GM19324 (cell line): ENCODE measurements at regions not wholly inside any gene's neighbourhood (a gene's known extent, or its start where the extent isn't known, plus 50 kb on each side); places are given as distances from the start of the nearest gene placed in this dataset.
"Not testable (repeated sequence)": the region's sequence is repeated elsewhere in the genome, so short reads cannot be mapped to it uniquely, and the experiment has no call there.

Experiments used
- ATAC-seq: cut with Tn5 transposase; IDR thresholded peaks from one replicate; pipeline ENCODE4 v1.9.1; 2021; ENCODE audit warnings: mild to moderate bottlenecking, moderate library complexity; ENCODE audit not compliant: unreplicated experiment, low FRiP score

- no peak for ATAC-seq
These were observed 153.8 kb downstream of the DEPDC1B start for GRCh38 chr5:60546207-60546606.

- no peak for ATAC-seq
These were observed 154.4 kb downstream of the DEPDC1B start for GRCh38 chr5:60545551-60545950.

- ATAC-seq: no peak
These were observed 155.8 kb downstream of the DEPDC1B start for GRCh38 chr5:60544142-60544541.

- ATAC-seq: peak; percentile 8
These were observed 158.0 kb downstream of the DEPDC1B start for GRCh38 chr5:60541980-60542379.

- peak; percentile 84 for ATAC-seq
These were observed 158.8 kb downstream of the DEPDC1B start for GRCh38 chr5:60540856-60541805.

GRCh38 chr5:60538955-60539866, 160.8 kb downstream of the DEPDC1B start:
- ATAC-seq: no peak

- ATAC-seq: no peak
These were observed 161.5 kb downstream of the DEPDC1B start for GRCh38 chr5:60538426-60538825.

GRCh38 chr5:60535951-60536350, 164.0 kb downstream of the DEPDC1B start:
- no peak for ATAC-seq

GRCh38 chr5:60535198-60535597, 164.8 kb downstream of the DEPDC1B start:
- ATAC-seq: no peak

GRCh38 chr5:60533789-60534188, 166.2 kb downstream of the DEPDC1B start:
- ATAC-seq: no peak

- not testable (repeated sequence) for ATAC-seq
These were observed 167.2 kb downstream of the DEPDC1B start for GRCh38 chr5:60532796-60533195.

GRCh38 chr5:60530144-60530848, 169.7 kb downstream of the DEPDC1B start:
- not testable (repeated sequence) for ATAC-seq

GRCh38 chr5:60529001-60529400, 171.0 kb downstream of the DEPDC1B start:
- no peak for ATAC-seq

- ATAC-seq: no peak
These were observed 172.9 kb downstream of the DEPDC1B start for GRCh38 chr5:60527072-60527471.

- ATAC-seq: no peak
These were observed 173.6 kb downstream of the DEPDC1B start for GRCh38 chr5:60526336-60526875.

GRCh38 chr5:60522292-60522905, 177.6 kb downstream of the DEPDC1B start:
- peak; percentile 62 for ATAC-seq

- peak; percentile 38 for ATAC-seq
These were observed 178.3 kb downstream of the DEPDC1B start for GRCh38 chr5:60521376-60522291.

- ATAC-seq: no peak
These were observed 179.3 kb downstream of the DEPDC1B start for GRCh38 chr5:60520451-60521227.
